Endothelial cell of umbilical vein (primary cell): ENCODE measurements at regions not wholly inside any gene's neighbourhood (a gene's known extent, or its start where the extent isn't known, plus 50 kb on each side); places are given as distances from the start of the nearest gene placed in this dataset.

Experiments
- CTCF ChIP-seq, 2 donors: IDR thresholded peaks; 1 replicate in 1 of 2; 2 replicates in 1 of 2; pipeline ENCODE4 v1.5.1; 2011; ENCODE audit warnings: low read length in 2 of 2, mild to moderate bottlenecking in 2 of 2, moderate library complexity in 2 of 2, control low read depth in 1 of 2, inconsistent platforms in 1 of 2, low read depth in 1 of 2; ENCODE audit not compliant: insufficient read depth in 1 of 2; ENCODE audit errors: extremely low read depth in 1 of 2
- MAX ChIP-seq: IDR thresholded peaks from 2 replicates; pipeline ENCODE4 v1.6.1; 2011; ENCODE audit not compliant: insufficient read depth, insufficient read length
- MYC ChIP-seq: IDR thresholded peaks from one replicate; pipeline ENCODE4 v1.6.1; 2011; ENCODE audit warnings: mild to moderate bottlenecking, low read depth, low read length
- POLR2A ChIP-seq: IDR thresholded peaks from 2 replicates; pipeline ENCODE4 v1.6.1; 2012; ENCODE audit warnings: low read depth, mild to moderate bottlenecking, control low read depth, low read length
- POLR2AphosphoS5 ChIP-seq: IDR thresholded peaks from 2 replicates; pipeline ENCODE4 v1.6.1; 2012; ENCODE audit warnings: low read depth, mild to moderate bottlenecking, control low read depth, low read length, moderate library complexity; ENCODE audit not compliant: insufficient read depth

- TF ChIP-seq MAX = no peak
- no peak for TF ChIP-seq CTCF (IDR thresholded peaks at IDR 0.05; ENCODE audit: extremely low read depth in 1 of 2, insufficient read depth in 1 of 2, low read depth in 1 of 2, low read length in 2 of 2)
- TF ChIP-seq POLR2A = no peak
- no peak for TF ChIP-seq POLR2AphosphoS5
- TF ChIP-seq MYC = no peak
Measured at GRCh38 chr1:109816975-109817535, 53.3 kb upstream of the EPS8L3 start.
